HL-60 (cell line): ENCODE measurements at regions not wholly inside any gene's neighbourhood (a gene's known extent, or its start where the extent isn't known, plus 50 kb on each side); places are given as distances from the start of the nearest gene placed in this dataset.

ENCODE experiments used
- DNase-seq, 2 experiments: peaks; one replicate each; pipeline ENCODE4 v3.0.0-alpha.2; 2010 to 2020; ENCODE audit warnings: low read depth in 1 of 2, low spot score in 1 of 2
- H3K27ac ChIP-seq: fragments of 250-450 bp; sonication (Bioruptor Pico); replicated peaks from 2 replicates; pipeline ENCODE4 v1.5.1; 2020; ENCODE audit warnings: mild to moderate bottlenecking, moderate library complexity
- H3K27me3 ChIP-seq: fragments of 250-450 bp; sonication (Bioruptor Pico); 2 replicates; pipeline ENCODE4 v1.5.1; 2021; ENCODE audit warnings: mild to moderate bottlenecking, moderate library complexity; ENCODE audit not compliant: insufficient read depth, poor library complexity, severe bottlenecking
- H3K4me3 ChIP-seq: replicated peaks from 2 replicates; pipeline ENCODE4 v1.5.1; 2011; ENCODE audit warnings: mild to moderate bottlenecking, control low read depth, low read length; ENCODE audit not compliant: insufficient read depth
- GABPA ChIP-seq: IDR thresholded peaks from 2 replicates; pipeline ENCODE4 v1.6.1; 2012; ENCODE audit warnings: low read depth
- POLR2AphosphoS5 ChIP-seq: IDR thresholded peaks from 2 replicates; pipeline ENCODE4 v1.6.1; 2012; ENCODE audit warnings: low read depth
- SPI1 ChIP-seq: IDR thresholded peaks from 2 replicates; pipeline ENCODE4 v1.6.1; 2012; ENCODE audit warnings: low read depth, mild to moderate bottlenecking, borderline replicate concordance
- TF ChIP-seq, protein P1 (sequence below): IDR thresholded peaks from 2 replicates; pipeline ENCODE4 v1.6.1; 2012; ENCODE audit warnings: low read depth; ENCODE audit not compliant: insufficient replicate concordance
- TF ChIP-seq, protein P2 (sequence below): IDR thresholded peaks from one replicate; pipeline ENCODE4 v1.5.1; 2011; ENCODE audit warnings: low read length, control low read depth, inconsistent platforms; ENCODE audit not compliant: insufficient read depth

DNA sequence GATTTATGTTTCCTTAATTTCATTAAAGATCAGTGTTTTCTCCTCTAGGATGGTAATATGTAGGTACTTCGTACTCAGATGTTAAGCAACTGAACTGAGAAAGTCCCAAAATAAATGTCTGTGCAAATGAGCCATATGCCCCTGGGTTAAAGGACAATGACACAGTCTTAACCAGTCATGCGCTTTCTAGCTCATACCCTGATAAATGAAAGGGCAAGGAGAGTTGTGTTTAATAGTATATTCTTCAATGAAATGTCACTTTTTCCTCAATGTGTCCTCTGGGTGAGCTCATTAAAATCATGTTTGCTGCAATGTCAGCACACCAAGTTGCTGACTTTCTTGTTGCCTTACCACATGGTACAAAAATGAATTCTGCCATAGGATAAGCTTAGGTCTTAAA, 856.3 kb downstream of the TMEM182 start:
- TF ChIP-seq, protein P1, sequence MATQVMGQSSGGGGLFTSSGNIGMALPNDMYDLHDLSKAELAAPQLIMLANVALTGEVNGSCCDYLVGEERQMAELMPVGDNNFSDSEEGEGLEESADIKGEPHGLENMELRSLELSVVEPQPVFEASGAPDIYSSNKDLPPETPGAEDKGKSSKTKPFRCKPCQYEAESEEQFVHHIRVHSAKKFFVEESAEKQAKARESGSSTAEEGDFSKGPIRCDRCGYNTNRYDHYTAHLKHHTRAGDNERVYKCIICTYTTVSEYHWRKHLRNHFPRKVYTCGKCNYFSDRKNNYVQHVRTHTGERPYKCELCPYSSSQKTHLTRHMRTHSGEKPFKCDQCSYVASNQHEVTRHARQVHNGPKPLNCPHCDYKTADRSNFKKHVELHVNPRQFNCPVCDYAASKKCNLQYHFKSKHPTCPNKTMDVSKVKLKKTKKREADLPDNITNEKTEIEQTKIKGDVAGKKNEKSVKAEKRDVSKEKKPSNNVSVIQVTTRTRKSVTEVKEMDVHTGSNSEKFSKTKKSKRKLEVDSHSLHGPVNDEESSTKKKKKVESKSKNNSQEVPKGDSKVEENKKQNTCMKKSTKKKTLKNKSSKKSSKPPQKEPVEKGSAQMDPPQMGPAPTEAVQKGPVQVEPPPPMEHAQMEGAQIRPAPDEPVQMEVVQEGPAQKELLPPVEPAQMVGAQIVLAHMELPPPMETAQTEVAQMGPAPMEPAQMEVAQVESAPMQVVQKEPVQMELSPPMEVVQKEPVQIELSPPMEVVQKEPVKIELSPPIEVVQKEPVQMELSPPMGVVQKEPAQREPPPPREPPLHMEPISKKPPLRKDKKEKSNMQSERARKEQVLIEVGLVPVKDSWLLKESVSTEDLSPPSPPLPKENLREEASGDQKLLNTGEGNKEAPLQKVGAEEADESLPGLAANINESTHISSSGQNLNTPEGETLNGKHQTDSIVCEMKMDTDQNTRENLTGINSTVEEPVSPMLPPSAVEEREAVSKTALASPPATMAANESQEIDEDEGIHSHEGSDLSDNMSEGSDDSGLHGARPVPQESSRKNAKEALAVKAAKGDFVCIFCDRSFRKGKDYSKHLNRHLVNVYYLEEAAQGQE: no peak
- TF ChIP-seq GABPA (no peak), POLR2AphosphoS5 (no peak), SPI1 (no peak)
- TF ChIP-seq, protein P2, sequence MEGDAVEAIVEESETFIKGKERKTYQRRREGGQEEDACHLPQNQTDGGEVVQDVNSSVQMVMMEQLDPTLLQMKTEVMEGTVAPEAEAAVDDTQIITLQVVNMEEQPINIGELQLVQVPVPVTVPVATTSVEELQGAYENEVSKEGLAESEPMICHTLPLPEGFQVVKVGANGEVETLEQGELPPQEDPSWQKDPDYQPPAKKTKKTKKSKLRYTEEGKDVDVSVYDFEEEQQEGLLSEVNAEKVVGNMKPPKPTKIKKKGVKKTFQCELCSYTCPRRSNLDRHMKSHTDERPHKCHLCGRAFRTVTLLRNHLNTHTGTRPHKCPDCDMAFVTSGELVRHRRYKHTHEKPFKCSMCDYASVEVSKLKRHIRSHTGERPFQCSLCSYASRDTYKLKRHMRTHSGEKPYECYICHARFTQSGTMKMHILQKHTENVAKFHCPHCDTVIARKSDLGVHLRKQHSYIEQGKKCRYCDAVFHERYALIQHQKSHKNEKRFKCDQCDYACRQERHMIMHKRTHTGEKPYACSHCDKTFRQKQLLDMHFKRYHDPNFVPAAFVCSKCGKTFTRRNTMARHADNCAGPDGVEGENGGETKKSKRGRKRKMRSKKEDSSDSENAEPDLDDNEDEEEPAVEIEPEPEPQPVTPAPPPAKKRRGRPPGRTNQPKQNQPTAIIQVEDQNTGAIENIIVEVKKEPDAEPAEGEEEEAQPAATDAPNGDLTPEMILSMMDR: no peak
- Histone ChIP-seq H3K27me3 (no peaks in the 10 kb centered on the region), H3K27ac (no peak overlapping the region), H3K4me3 (no peak overlapping the region)
- no peak for DNase-seq

DNA sequence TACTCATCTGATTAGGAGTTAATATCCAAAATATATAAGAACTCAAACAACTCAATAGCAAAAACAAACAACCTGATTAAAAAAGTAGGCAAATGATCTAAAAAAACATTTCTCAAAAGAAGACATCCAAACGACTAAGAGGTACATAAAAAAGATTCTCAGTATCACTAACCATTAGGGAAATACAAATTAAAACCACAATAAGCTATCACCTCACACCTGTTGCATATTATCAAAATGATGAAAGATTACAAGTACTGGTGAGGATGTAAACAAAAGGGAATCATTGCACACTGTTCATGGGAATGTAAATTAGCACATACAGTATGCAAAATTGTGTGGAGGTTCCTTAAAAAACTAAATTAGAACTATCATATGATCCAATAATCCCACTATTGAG, 865.5 kb downstream of the TMEM182 start:
- no peak for DNase-seq
- Histone ChIP-seq H3K4me3 (no peak overlapping the region), H3K27me3 (no peaks in the 10 kb centered on the region), H3K27ac (no peak overlapping the region)
- TF ChIP-seq SPI1: no peak

DNA sequence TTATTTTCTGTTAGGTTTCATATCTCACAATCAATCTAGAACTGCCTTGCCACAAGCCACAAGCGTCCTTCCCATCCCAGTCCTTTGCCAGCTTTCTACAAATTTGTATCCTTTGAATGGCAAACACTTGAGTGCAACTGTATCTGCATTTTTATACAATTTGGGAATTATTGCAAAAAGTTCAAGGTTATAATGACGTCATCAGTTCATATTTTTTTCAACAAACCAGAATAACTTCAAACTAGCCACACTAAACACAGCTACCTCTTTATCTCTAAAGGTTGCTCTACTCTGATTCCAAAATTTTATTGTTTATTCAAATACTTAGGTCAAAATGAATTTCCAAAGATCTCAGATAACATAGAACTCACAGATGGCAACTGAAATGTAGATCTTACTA, 877.1 kb downstream of the TMEM182 start:
- no peaks in the 10 kb centered on the region for H3K27me3 ChIP-seq
- H3K4me3 ChIP-seq: no peak overlapping the region
- no peak for DNase-seq
- H3K27ac ChIP-seq: no peak overlapping the region
- TF ChIP-seq, protein P1: no peak

DNA sequence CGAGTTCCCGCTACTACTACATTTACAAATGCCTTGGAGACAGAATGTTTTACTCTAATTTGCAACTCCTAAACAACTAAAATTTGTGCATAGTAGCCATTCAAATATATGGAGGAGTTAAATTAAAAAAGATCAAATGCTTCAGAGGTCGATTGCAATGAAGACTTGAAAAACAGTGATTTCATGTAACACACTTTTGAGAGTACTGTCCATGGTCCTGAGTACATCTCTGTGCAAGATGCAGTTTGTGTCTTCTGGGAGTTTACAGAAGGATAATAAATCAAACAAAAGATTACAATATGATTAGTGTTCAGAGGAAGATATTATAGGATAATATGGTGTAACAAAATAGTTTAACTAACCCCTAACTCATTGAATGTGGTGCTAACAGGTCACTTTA, 894.7 kb downstream of the TMEM182 start:
- Histone ChIP-seq H3K27ac (no peak overlapping the region), H3K27me3 (no peaks in the 10 kb centered on the region), H3K4me3 (no peak overlapping the region)
- TF ChIP-seq SPI1: no peak
- no peak for TF ChIP-seq POLR2AphosphoS5
- TF ChIP-seq, protein P2: no peak
- TF ChIP-seq, protein P1: peak; percentile 93
- no peak for TF ChIP-seq GABPA
- DNase-seq: no peak
